Skeletal muscle satellite cell (primary cell): ENCODE measurements at regions not wholly inside any gene's neighbourhood (a gene's known extent, or its start where the extent isn't known, plus 50 kb on each side); places are given as distances from the start of the nearest gene placed in this dataset.
"Not testable (repeated sequence)": the region's sequence is repeated elsewhere in the genome, so short reads cannot be mapped to it uniquely, and the experiment has no call there.

Source experiments
- H3K27me3 ChIP-seq: 2 replicates; pipeline ENCODE4 v1.7.0; 2013; ENCODE audit warnings: low read length; ENCODE audit not compliant: control insufficient read depth, insufficient read depth
- H3K36me3 ChIP-seq: 2 replicates; pipeline ENCODE4 v1.7.0; 2013; ENCODE audit warnings: mild to moderate bottlenecking, control low read depth, low read length; ENCODE audit not compliant: insufficient read depth
- H3K4me1 ChIP-seq: 2 replicates; pipeline ENCODE4 v1.7.0; 2013; ENCODE audit warnings: low read length; ENCODE audit not compliant: control insufficient read depth, insufficient read depth
- H3K4me2 ChIP-seq: 2 replicates; pipeline ENCODE4 v1.7.0; 2013; ENCODE audit warnings: mild to moderate bottlenecking, low read length
- H3K4me3 ChIP-seq: 2 replicates; pipeline ENCODE4 v1.7.0; 2013; ENCODE audit warnings: low read length
- H3K9ac ChIP-seq: 2 replicates; pipeline ENCODE4 v1.7.0; 2013; ENCODE audit warnings: mild to moderate bottlenecking, low read depth, low read length, moderate library complexity
- H3K9me3 ChIP-seq: replicated peaks from 2 replicates; pipeline ENCODE4 v1.7.0; 2013; ENCODE audit warnings: mild to moderate bottlenecking, control low read depth, low read length

DNA sequence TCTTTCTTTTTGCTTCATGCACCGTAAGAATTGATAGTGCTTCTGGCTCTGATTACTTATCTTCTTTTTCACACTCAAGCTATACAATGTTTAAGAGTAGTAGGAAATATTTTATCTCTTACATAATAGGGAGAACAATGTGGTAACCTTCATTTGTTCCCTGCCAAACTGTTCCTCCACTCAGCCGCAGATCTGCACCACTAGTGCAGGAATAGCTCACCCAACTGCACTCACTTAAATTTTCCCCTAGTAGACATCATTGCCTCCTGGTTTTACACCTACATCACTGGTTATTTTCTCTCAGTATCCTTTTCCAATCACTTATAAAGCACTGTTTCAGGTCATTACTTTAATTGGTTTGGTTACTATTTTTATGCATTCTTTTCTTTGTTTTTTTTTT is 283.5 kb upstream of the ZNF804A start:
- no peak overlapping the region for H3K9ac ChIP-seq
- no peak overlapping the region for H3K4me3 ChIP-seq
- H3K4me2 ChIP-seq: no peak overlapping the region
- H3K4me1 ChIP-seq: peaks cover 10% of the 10 kb centered on the region
- no peaks in the 10 kb centered on the region for H3K9me3 ChIP-seq
- no peaks in the 10 kb centered on the region for H3K27me3 ChIP-seq
- no peaks in the 10 kb centered on the region for H3K36me3 ChIP-seq

DNA sequence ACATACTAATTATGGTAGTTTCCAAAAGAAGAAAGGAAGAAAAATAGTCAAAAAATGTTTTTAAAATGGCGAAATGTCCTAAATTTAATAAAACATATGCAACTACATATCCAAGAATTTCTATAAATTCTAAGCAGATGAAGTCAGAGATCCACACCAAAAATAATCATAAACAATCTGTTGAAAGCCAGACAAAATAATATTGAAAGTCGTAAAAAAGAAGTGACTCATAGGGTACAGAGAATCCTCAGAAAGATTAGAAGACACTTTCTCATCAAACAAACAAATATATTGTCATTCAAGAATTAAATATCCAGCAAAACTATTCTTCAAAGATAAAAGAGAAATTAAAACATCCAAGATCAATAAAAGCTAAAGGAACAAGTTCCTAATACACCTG is 281.4 kb upstream of the ZNF804A start:
- no peaks in the 10 kb centered on the region for H3K36me3 ChIP-seq
- no peaks in the 10 kb centered on the region for H3K27me3 ChIP-seq
- H3K9ac ChIP-seq: no peak overlapping the region
- H3K4me1 ChIP-seq: peaks cover 10% of the 10 kb centered on the region
- H3K4me3 ChIP-seq: no peak overlapping the region
- no peak overlapping the region for H3K4me2 ChIP-seq
- no peaks in the 10 kb centered on the region for H3K9me3 ChIP-seq

DNA sequence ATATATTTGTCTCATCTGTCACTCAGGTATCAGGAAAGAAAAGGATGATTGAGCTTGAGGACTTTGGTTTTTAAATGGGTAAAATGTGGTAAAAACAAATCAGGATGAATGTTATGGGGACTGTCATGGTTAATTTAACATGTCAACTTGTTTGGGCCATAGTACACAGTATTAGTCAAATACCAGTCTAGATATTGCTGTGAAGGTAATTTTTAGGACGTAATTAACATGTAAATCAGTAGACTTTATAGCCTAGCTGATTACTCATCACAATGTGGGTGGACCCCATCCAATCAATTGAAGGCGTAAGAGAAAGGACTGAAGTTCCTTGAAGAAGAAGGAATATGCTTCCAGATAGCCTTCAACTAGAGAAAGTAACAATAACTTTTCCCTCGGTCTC is 275.7 kb upstream of the ZNF804A start:
- Histone ChIP-seq H3K27me3 (no peaks in the 10 kb centered on the region), H3K9ac (no peak overlapping the region), H3K4me2 (no peak overlapping the region), H3K36me3 (no peaks in the 10 kb centered on the region), H3K4me1 (no peaks in the 10 kb centered on the region), H3K4me3 (no peak overlapping the region), H3K9me3 (no peaks in the 10 kb centered on the region)

DNA sequence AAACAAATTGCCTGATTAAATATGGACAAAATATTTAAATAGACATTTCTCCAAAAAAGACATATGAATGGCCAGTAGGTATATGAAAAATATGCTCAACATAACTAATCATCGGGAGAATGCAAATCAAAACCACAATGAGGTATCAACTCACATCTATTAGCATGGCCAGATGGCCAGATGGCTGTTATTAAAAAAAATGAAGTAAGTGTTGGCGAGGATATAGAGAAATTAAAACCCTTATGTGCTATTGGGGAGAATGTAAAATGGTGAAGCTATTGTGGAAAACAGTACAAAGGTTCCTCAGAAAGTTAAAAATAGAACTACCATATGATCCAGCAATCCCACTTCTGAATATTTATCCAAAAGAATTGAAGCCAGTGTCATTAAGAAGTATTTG is 272.3 kb upstream of the ZNF804A start:
- H3K4me1 ChIP-seq: no peaks in the 10 kb centered on the region

DNA sequence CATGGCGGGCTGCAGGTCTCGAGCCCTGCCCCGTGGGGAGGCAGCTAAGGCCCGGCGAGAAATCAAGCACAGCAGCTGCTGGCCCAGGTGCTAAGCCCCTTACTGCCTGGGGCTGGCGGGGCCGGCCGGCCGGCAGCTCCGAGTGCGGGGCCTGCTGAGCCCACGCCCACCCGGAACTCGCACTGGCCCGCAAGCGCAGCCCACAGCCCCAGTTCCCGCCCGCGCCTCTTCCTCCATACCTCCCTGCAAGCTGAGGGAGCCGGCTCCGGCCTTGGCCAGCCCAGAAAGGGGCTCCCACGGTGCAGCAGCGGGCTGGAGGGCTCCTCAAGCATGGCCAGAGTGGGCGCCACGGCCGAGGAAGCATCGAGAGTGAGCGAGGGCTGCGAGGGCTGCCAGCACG is 270.5 kb upstream of the ZNF804A start:
- H3K9ac ChIP-seq, H3K27me3 ChIP-seq, H3K4me3 ChIP-seq, H3K4me1 ChIP-seq, H3K9me3 ChIP-seq, H3K4me2 ChIP-seq, H3K36me3 ChIP-seq: not testable (repeated sequence)

More for the DNA sequence above, 272.3 kb upstream of the ZNF804A start:
- no peaks in the 10 kb centered on the region for H3K9me3 ChIP-seq
- no peak overlapping the region for H3K9ac ChIP-seq
- H3K36me3 ChIP-seq: no peaks in the 10 kb centered on the region
- no peak overlapping the region for H3K4me3 ChIP-seq
- no peaks in the 10 kb centered on the region for H3K27me3 ChIP-seq
- no peak overlapping the region for H3K4me2 ChIP-seq

DNA sequence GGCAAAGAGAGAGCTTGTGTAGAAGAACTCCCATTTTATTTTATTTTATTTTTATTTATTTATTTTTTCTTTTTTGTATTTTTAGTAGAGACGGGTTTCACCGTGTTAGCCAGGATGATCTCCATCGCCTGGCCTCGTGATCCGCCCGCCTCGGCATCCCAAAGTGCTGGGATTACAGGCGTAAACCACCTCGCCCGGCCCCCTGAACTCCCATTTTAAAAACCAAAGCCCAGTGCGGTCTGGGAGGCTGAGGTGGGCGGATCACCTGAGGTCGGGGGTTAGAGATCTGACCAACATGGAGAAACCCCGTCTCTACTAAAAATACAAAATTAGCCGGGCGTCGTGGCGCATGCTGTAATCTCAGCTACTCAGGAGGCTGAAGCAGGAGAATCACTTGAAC is 267.8 kb upstream of the ZNF804A start:
- not testable (repeated sequence) for H3K4me1 ChIP-seq, H3K36me3 ChIP-seq, H3K27me3 ChIP-seq, H3K9me3 ChIP-seq, H3K4me2 ChIP-seq, H3K4me3 ChIP-seq, H3K9ac ChIP-seq

DNA sequence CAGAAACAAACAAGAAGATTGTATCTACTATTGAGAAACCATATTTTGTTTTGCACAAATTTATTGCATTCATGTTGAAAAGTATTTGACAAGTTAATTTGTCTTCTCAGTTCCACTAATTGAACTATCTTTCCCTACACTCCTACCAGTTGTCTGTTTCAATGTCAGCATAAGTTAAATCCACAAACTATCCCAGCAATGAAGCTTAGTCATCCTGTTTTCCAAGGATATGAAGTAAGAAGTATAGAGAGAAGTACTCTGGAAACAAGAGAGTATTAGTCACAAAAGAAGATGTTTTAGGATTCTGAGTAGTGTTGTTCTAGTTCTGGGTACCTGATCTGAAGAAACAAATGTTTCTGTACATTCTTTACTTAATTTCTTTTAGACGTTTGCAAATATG is 261.6 kb upstream of the ZNF804A start:
- H3K36me3 ChIP-seq: no peaks in the 10 kb centered on the region
- H3K27me3 ChIP-seq: no peaks in the 10 kb centered on the region
- H3K9ac ChIP-seq: no peak overlapping the region
- no peak overlapping the region for H3K4me2 ChIP-seq
- H3K4me3 ChIP-seq: no peak overlapping the region
- peaks cover 15% of the 10 kb centered on the region for H3K4me1 ChIP-seq
- no peaks in the 10 kb centered on the region for H3K9me3 ChIP-seq

DNA sequence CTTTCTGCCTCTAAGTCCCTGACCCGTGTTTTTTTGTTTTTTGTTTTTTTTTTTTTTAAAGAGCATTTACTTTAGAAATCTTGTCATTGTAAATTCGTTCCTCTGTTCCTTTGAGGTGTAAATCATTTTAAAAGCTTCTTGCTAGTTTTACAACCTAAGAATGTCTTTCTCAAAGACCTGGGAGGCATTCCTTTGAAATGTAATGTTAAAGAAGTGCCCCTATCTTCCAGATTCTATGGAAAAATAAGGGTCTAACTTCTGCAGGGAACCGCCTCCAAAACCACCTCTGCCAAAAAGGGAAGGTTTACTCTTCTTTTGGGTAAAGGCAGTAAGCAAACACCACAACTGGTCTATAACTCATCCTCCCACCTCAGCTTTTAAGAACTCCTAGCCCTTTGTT is 259.6 kb upstream of the ZNF804A start:
- Histone ChIP-seq H3K9me3 (no peaks in the 10 kb centered on the region), H3K9ac (no peak overlapping the region), H3K4me3 (no peak overlapping the region), H3K36me3 (no peaks in the 10 kb centered on the region), H3K4me2 (no peak overlapping the region), H3K27me3 (no peaks in the 10 kb centered on the region), H3K4me1 (peaks cover 15% of the 10 kb centered on the region)

DNA sequence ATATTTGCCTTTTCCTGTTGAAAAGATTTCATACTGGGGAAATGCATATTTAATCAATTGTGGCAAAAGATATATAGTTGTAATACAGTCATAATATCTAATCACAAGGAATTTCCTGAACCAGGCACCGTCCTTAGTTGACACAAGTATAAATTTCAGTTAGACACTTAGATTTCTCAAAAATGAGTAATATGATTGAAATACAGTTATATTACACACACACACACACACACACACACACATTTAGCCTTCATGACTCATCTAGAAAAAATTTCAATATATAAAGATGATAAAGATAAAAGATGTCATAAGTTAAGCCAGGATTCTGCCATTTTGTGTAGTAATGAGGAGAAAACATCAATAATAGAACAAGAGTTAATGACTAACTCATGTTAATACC is 258.4 kb upstream of the ZNF804A start:
- H3K36me3 ChIP-seq: no peaks in the 10 kb centered on the region
- no peak overlapping the region for H3K9ac ChIP-seq
- H3K27me3 ChIP-seq: no peaks in the 10 kb centered on the region
- H3K4me2 ChIP-seq: peak overlapping the region; percentile 31
- H3K9me3 ChIP-seq: no peaks in the 10 kb centered on the region
- peaks cover 15% of the 10 kb centered on the region for H3K4me1 ChIP-seq
- no peak overlapping the region for H3K4me3 ChIP-seq

DNA sequence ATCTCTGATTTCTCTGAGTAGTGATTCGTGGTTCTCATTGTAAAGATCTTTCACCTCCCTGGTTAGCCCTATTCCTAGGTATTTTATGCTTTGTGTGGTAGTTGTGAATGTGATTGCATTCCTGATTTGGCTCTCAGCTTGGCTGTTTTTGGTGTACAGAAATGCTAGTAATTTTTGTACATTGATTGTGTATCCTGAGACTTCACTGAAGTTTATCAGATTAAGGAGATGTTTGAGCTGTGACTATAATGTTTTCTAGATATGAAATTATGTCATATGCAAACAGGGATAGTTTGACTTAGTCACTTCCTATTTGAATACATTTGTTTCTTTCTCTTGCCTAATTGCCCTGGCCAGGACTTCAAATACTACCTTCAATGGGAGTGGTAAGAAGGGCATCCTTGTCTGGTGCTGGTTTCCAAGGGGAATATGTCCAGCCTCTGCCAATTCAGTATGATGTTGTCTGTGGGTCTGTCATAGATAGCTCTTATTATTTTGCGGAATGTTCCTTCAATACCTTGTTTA is 251.9 kb upstream of the ZNF804A start:
- H3K9ac ChIP-seq: no peak overlapping the region
- H3K4me3 ChIP-seq: no peak overlapping the region
- no peak overlapping the region for H3K4me2 ChIP-seq
- no peaks in the 10 kb centered on the region for H3K27me3 ChIP-seq
- no peaks in the 10 kb centered on the region for H3K9me3 ChIP-seq
- H3K36me3 ChIP-seq: no peaks in the 10 kb centered on the region
- H3K4me1 ChIP-seq: peaks cover 6% of the 10 kb centered on the region

DNA sequence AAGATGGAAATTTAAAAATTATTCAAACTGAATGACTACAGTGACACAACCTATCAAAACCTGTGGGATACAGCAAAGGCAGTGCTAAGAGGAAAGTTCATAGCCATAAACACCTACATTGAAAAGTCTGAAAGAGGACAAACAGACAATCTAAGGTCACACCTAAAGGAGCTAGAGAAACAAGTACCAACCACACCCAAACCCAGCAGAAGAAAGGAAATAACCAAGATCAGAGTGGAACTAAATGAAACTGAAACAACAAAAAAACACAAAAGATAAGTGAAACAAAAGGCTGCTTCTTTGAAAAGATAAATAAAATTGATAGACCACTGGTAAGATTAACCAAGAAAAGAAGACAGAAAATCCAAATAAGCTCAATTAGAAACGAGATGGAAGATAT is 247.2 kb upstream of the ZNF804A start:
- H3K36me3 ChIP-seq: no peaks in the 10 kb centered on the region
- H3K4me1 ChIP-seq: peaks cover 6% of the 10 kb centered on the region
- no peak overlapping the region for H3K4me3 ChIP-seq
- H3K9me3 ChIP-seq: no peaks in the 10 kb centered on the region
- no peak overlapping the region for H3K4me2 ChIP-seq
- no peak overlapping the region for H3K9ac ChIP-seq
- H3K27me3 ChIP-seq: no peaks in the 10 kb centered on the region

DNA sequence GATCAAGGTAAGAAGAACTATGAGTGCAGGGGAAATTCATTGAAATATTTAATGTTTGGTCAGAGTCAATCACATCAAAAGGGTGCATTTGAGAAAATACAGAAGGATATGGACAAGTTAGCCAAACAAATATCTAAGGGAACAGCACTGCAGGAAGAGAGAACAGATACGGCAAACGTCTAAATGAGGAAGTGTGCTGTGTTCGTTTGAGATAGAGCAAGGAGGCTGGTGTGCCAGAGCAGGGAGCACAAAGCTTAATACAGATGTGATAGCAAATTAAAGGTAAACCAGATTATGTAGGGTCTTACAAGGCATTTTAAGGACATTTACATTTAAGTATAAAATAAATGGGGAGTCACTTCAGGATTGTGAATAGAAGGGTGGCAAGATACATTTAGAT is 241.3 kb upstream of the ZNF804A start:
- H3K9ac ChIP-seq: no peak overlapping the region
- no peak overlapping the region for H3K4me3 ChIP-seq
- no peaks in the 10 kb centered on the region for H3K9me3 ChIP-seq
- no peak overlapping the region for H3K4me2 ChIP-seq
- no peaks in the 10 kb centered on the region for H3K4me1 ChIP-seq
- H3K36me3 ChIP-seq: no peaks in the 10 kb centered on the region
- H3K27me3 ChIP-seq: no peaks in the 10 kb centered on the region
